ENCODE measurements at regions not wholly inside any gene's neighbourhood (a gene's known extent, or its start where the extent isn't known, plus 50 kb on each side); places are given as distances from the start of the nearest gene placed in this dataset.
"Not testable (repeated sequence)": the region's sequence is repeated elsewhere in the genome, so short reads cannot be mapped to it uniquely, and the experiment has no call there.

DNA sequence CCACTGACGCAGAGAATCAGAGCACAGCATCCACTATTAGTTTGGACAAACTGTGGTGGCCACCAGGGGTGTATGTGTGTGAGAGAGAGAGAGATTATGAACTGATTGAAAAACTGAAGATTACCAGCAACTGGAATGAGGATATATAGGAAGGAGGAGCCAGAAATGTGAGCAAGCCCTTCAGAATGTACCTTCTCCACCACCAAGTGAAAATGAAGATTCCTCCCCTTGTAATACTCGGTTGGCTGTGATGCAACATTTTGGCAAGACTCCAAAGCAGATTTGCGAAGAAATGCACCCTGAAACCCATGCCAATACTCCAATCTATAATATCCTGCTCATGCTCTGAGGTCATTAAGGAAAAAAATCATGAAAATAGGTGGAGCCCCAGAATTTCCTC lies 121.2 kb upstream of the SLC35G4 start:
- TF ChIP-seq POLR2A (IDR thresholded peaks at IDR 0.05) = no peak
- TF ChIP-seq, protein P1, sequence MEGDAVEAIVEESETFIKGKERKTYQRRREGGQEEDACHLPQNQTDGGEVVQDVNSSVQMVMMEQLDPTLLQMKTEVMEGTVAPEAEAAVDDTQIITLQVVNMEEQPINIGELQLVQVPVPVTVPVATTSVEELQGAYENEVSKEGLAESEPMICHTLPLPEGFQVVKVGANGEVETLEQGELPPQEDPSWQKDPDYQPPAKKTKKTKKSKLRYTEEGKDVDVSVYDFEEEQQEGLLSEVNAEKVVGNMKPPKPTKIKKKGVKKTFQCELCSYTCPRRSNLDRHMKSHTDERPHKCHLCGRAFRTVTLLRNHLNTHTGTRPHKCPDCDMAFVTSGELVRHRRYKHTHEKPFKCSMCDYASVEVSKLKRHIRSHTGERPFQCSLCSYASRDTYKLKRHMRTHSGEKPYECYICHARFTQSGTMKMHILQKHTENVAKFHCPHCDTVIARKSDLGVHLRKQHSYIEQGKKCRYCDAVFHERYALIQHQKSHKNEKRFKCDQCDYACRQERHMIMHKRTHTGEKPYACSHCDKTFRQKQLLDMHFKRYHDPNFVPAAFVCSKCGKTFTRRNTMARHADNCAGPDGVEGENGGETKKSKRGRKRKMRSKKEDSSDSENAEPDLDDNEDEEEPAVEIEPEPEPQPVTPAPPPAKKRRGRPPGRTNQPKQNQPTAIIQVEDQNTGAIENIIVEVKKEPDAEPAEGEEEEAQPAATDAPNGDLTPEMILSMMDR (IDR thresholded peaks at IDR 0.05) = no peak
- H3K9me3 ChIP-seq = no peaks in the 10 kb centered on the region
- no peak overlapping the region for H3K27ac ChIP-seq
- no peaks in the 10 kb centered on the region for H3K27me3 ChIP-seq
- no peaks in the 10 kb centered on the region for H3K36me3 ChIP-seq
- DNase-seq = no peak
- H3K4me1 ChIP-seq = no peaks in the 10 kb centered on the region
- H3K4me3 ChIP-seq = no peak overlapping the region

DNA sequence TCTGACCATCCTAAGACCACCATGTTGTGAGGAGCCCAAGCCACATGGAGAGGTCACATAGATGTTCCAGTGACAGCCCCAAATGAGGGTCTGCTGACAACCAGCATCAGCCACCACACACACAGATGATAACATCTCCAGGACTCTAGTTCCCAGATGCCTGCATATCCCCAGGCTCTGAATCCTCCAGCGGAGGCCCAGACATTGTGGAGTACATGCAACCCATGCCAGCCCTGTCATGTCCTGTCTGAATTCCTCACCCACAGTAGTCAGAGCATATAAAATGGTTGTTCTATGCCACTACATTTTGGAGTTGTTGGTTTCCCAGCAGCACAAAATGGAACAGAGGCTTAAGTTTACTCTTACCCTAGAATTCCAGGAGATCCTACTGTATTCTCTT lies 122.0 kb upstream of the SLC35G4 start:
- H3K36me3 ChIP-seq = no peaks in the 10 kb centered on the region
- TF ChIP-seq, protein P1 (IDR thresholded peaks at IDR 0.05) = no peak
- no peak overlapping the region for H3K27ac ChIP-seq
- no peak overlapping the region for H3K4me3 ChIP-seq
- H3K9me3 ChIP-seq = no peaks in the 10 kb centered on the region
- DNase-seq = no peak
- H3K27me3 ChIP-seq = no peaks in the 10 kb centered on the region
- H3K4me1 ChIP-seq = no peaks in the 10 kb centered on the region

DNA sequence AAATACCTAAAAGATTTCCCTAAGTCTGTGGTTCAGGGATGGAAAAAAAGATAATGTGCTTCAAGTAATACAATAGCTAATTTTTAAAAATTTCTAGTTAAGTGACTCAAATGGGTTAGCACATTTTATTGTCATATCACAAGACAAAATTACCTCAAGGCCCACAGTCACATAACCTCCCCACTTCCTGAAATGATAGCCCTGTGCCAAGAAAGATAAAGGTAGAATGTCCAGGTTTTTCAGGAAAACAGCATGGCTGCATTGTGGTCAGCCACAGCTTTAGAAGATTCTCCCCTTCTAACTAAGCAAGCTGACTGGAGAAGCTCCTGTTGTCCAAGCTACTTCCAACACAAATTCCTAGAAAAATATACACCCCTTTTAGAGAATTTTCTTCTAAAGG lies 127.1 kb upstream of the SLC35G4 start:
- no peaks in the 10 kb centered on the region for H3K4me1 ChIP-seq
- no peaks in the 10 kb centered on the region for H3K36me3 ChIP-seq
- DNase-seq = no peak
- no peak overlapping the region for H3K4me3 ChIP-seq
- TF ChIP-seq, protein P1 (IDR thresholded peaks at IDR 0.05) = no peak
- no peak for TF ChIP-seq POLR2A (IDR thresholded peaks at IDR 0.05)
- H3K27me3 ChIP-seq = no peaks in the 10 kb centered on the region
- no peaks in the 10 kb centered on the region for H3K9me3 ChIP-seq
- no peak overlapping the region for H3K27ac ChIP-seq

DNA sequence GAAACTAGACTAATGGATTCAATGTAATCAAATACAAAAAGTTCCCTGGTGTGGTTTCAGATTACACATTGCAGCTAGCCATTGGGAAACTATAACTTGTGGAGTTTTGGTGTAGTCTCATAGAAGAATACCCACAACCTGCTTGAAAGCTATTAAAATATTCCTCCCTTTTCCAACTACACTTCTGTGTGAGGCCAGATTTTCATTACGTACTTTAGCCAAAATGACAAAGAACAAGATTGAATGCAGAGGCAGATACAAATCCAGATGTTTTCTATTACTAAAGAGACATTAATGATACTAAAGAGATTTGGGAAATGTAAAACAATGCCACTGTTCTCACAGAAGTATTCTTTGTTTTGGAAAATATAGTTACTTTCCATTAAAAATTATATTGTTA lies 128.7 kb upstream of the SLC35G4 start:
- H3K27ac ChIP-seq = no peak overlapping the region
- H3K9me3 ChIP-seq = no peaks in the 10 kb centered on the region
- DNase-seq = no peak
- H3K36me3 ChIP-seq = no peaks in the 10 kb centered on the region
- no peak overlapping the region for H3K4me3 ChIP-seq
- H3K4me1 ChIP-seq = no peaks in the 10 kb centered on the region
- H3K27me3 ChIP-seq = no peaks in the 10 kb centered on the region
- TF ChIP-seq, protein P1 (IDR thresholded peaks at IDR 0.05) = no peak
- TF ChIP-seq POLR2A (IDR thresholded peaks at IDR 0.05) = no peak

DNA sequence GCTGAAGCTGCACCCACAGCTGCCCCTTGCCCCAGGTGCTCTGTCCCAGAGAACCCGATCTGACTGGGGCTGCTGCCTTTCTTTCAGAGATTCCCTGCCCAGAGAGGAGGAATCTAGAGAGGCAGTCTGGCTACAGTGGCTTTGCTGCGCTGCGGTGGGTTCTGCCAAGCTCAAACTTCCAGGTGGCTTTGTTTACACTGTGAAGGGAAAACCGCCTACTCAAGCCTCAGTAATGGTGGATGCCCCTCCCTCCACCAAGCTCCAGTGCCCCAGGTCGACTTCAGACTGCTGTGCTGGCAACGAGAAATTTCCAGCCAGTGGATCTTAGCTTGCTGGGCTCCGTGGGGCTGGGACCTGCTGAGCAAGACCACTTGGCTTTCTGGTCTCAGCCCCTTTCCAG lies 130.4 kb upstream of the SLC35G4 start:
- not testable (repeated sequence) for DNase-seq, H3K36me3 ChIP-seq, H3K4me1 ChIP-seq, H3K27me3 ChIP-seq, H3K4me3 ChIP-seq, H3K9me3 ChIP-seq, H3K27ac ChIP-seq

DNA sequence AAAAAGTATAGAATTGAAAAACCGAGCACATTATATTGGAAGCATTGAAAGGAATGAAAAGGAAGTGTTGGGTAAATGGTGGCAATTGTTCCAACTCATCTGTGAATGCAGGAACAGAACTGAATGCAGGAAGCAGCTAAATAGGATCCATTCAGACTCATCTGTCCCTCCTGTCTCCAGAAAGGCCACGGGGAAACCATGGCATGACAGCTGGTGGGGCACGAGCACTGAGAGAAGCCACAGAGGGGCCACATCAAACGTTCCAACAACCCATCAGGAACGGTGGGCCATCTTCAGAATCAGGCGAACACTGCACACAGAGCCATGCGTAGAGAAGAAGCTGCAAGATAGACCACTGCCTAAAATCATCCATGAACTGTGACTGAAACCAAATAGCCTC lies 138.5 kb upstream of the SLC35G4 start:
- no peaks in the 10 kb centered on the region for H3K27me3 ChIP-seq
- no peak for DNase-seq
- TF ChIP-seq, protein P1 (IDR thresholded peaks at IDR 0.05) = no peak
- no peak for TF ChIP-seq POLR2A (IDR thresholded peaks at IDR 0.05)
- H3K9me3 ChIP-seq = no peaks in the 10 kb centered on the region
- H3K36me3 ChIP-seq = no peaks in the 10 kb centered on the region
- no peak overlapping the region for H3K4me3 ChIP-seq
- no peak overlapping the region for H3K27ac ChIP-seq
- H3K4me1 ChIP-seq = no peaks in the 10 kb centered on the region

Measured in Peyer's patch (tissue), 4 donors.